ENCODE measurements at regions not wholly inside any gene's neighbourhood (a gene's known extent, or its start where the extent isn't known, plus 50 kb on each side); places are given as distances from the start of the nearest gene placed in this dataset.

DNA sequence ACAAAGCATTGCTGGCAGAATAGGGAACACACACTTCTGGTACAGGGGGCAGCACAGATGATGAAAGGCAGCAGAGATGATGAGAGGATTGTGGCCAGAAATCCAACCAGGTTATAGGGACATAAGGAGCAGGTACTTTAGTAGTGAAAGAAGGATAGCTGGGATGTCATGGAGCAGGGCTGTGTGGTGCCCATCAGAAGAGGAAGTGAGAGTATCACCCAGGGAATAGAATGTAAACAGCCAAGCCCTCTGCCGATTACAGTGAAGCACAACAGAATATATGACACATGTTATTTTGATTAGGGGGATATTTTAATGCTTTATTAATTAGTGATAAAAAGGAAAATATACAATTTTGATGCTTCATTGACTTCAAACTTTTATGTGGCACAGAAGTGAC lies 883.4 kb upstream of the CDH2 start:
- Histone ChIP-seq H3K18ac (ENCODE audit: insufficient read length, low read depth, low read length) (no peak overlapping the region), H2AK5ac (ENCODE audit: insufficient read length, low read length) (no peak overlapping the region), H2AFZ (ENCODE audit: low read length) (no peak overlapping the region), H3K27me3 (ENCODE audit: insufficient read depth, low read length) (no peaks in the 10 kb centered on the region), H3K4me1 (ENCODE audit: insufficient read depth, low read length) (no peaks in the 10 kb centered on the region), H3K9ac (ENCODE audit: extremely low read depth, insufficient read length, low read length) (no peak overlapping the region), H3K9me3 (ENCODE audit: control insufficient read depth, low read depth, low read length) (no peaks in the 10 kb centered on the region), H3K23ac (ENCODE audit: insufficient read length, low read depth, low read length) (no peak overlapping the region), H3K79me2 (ENCODE audit: insufficient read depth, low read length) (no peaks in the 10 kb centered on the region), H4K20me1 (ENCODE audit: control insufficient read depth, insufficient read depth, insufficient read length) (no peaks in the 10 kb centered on the region), H3K56ac (ENCODE audit: insufficient read length, low read depth, low read length) (no peak overlapping the region), H2BK20ac (ENCODE audit: low read depth, low read length, poor library complexity, severe bottlenecking) (no peak overlapping the region), H3T11ph (ENCODE audit: low read length) (no peak overlapping the region), H4K91ac (ENCODE audit: insufficient read length, low read depth, low read length) (no peak overlapping the region), H2BK120ac (ENCODE audit: low read depth, low read length, poor library complexity, severe bottlenecking) (no peak overlapping the region), H3K4ac (ENCODE audit: low read depth, low read length) (no peak overlapping the region), H4K5ac (ENCODE audit: insufficient read length, low read depth, low read length) (no peak overlapping the region), H3K23me2 (ENCODE audit: insufficient read length, low read depth, low read length, poor library complexity, severe bottlenecking) (no peaks in the 10 kb centered on the region), H3K14ac (ENCODE audit: insufficient read depth, low read length) (no peak overlapping the region), H2BK15ac (ENCODE audit: low read depth, low read length) (no peak overlapping the region), H2BK12ac (ENCODE audit: insufficient read length, low read depth, low read length) (no peak overlapping the region), H4K8ac (replicated peaks; ENCODE audit: insufficient read length, low read depth, low read length) (no peak overlapping the region), H2BK5ac (ENCODE audit: insufficient read length, low read length) (no peak overlapping the region), H3K4me2 (ENCODE audit: insufficient read depth, insufficient read length, low read length) (no peak overlapping the region), H3K79me1 (ENCODE audit: insufficient read depth, low read depth, low read length, poor library complexity, severe bottlenecking) (no peaks in the 10 kb centered on the region), H3K27ac (ENCODE audit: insufficient read length, low read depth, low read length) (no peak overlapping the region)
- H3K4me1 Mint-ChIP-seq, result 0 out of 4 replicates have a peak, but pooled peaks cover 0 to 7% of the 10 kb centered on the region in 2 experiments
- no peak overlapping the region for H3K4me3 Mint-ChIP-seq
- H3K36me3 Mint-ChIP-seq (ENCODE audit: insufficient read depth in 1 of 3, low read depth in 3 of 3), result no peaks in the 10 kb centered on the region
- no peak for DNase-seq
- H3K27me3 Mint-ChIP-seq (ENCODE audit: low read depth), result no peaks in the 10 kb centered on the region
- TF ChIP-seq, protein P1, sequence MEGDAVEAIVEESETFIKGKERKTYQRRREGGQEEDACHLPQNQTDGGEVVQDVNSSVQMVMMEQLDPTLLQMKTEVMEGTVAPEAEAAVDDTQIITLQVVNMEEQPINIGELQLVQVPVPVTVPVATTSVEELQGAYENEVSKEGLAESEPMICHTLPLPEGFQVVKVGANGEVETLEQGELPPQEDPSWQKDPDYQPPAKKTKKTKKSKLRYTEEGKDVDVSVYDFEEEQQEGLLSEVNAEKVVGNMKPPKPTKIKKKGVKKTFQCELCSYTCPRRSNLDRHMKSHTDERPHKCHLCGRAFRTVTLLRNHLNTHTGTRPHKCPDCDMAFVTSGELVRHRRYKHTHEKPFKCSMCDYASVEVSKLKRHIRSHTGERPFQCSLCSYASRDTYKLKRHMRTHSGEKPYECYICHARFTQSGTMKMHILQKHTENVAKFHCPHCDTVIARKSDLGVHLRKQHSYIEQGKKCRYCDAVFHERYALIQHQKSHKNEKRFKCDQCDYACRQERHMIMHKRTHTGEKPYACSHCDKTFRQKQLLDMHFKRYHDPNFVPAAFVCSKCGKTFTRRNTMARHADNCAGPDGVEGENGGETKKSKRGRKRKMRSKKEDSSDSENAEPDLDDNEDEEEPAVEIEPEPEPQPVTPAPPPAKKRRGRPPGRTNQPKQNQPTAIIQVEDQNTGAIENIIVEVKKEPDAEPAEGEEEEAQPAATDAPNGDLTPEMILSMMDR (conservative IDR thresholded peaks at IDR 0.05), result no peak
- no peaks in the 10 kb centered on the region for H3K9me3 Mint-ChIP-seq
- no peak overlapping the region; a peak in 1 of 7 replicates for H3K27ac Mint-ChIP-seq
- WGBS (ENCODE audit: extremely low coverage, insufficient read length, low lambda C conversion rate), result no CpG with 5 or more reads among the region's 1 CpG
